NCI-H2171 (cell line): ENCODE measurements at regions not wholly inside any gene's neighbourhood (a gene's known extent, or its start where the extent isn't known, plus 50 kb on each side); places are given as distances from the start of the nearest gene placed in this dataset.
"Not testable (repeated sequence)": the region's sequence is repeated elsewhere in the genome, so short reads cannot be mapped to it uniquely, and the experiment has no call there.

ENCODE experiments used
- DNase-seq: peaks from one replicate; lab custom pipeline; 2025; lab: John Stamatoyannopoulos, UW

GRCh38 chr3:153973722-153974265 is 147.4 kb upstream of the ARHGEF26 start:
- no peak for DNase-seq

- no peak for DNase-seq
Measured at GRCh38 chr3:153974614-153975013, 146.6 kb upstream of the ARHGEF26 start.

GRCh38 chr3:153976891-153977554 is 144.2 kb upstream of the ARHGEF26 start:
- DNase-seq: no peak

GRCh38 chr3:153978006-153978405 is 143.2 kb upstream of the ARHGEF26 start:
- DNase-seq: no peak

- DNase-seq: no peak
Measured at GRCh38 chr3:153979418-153980251, 141.6 kb upstream of the ARHGEF26 start.

GRCh38 chr3:153980252-153980590 is 141.0 kb upstream of the ARHGEF26 start:
- DNase-seq: no peak

- DNase-seq: not testable (repeated sequence)
Measured at GRCh38 chr3:153997364-153997763, 123.8 kb upstream of the ARHGEF26 start.

- DNase-seq: no peak
Measured at GRCh38 chr3:154003649-154004048, 117.5 kb upstream of the ARHGEF26 start.

- no peak for DNase-seq
Measured at GRCh38 chr3:154011036-154011435, 110.2 kb upstream of the ARHGEF26 start.

- no peak for DNase-seq
Measured at GRCh38 chr3:154013736-154014135, 107.5 kb upstream of the ARHGEF26 start.

GRCh38 chr3:154015307-154015706 is 105.9 kb upstream of the ARHGEF26 start:
- DNase-seq: no peak

- DNase-seq: no peak
Measured at GRCh38 chr3:154018100-154018696, 103.0 kb upstream of the ARHGEF26 start.

GRCh38 chr3:154022606-154023005 is 98.6 kb upstream of the ARHGEF26 start:
- no peak for DNase-seq

- DNase-seq: no peak
Measured at GRCh38 chr3:154023148-154023547, 98.0 kb upstream of the ARHGEF26 start.

- no peak for DNase-seq
Measured at GRCh38 chr3:154025007-154025406, 96.2 kb upstream of the ARHGEF26 start.

- no peak for DNase-seq
Measured at GRCh38 chr3:154029926-154030325, 91.3 kb upstream of the ARHGEF26 start.

GRCh38 chr3:154034797-154035330 is 86.3 kb upstream of the ARHGEF26 start:
- no peak for DNase-seq

- no peak for DNase-seq
Measured at GRCh38 chr3:154040283-154040682, 80.9 kb upstream of the ARHGEF26 start.

- DNase-seq: no peak
Measured at GRCh38 chr3:154044671-154045070, 76.5 kb upstream of the ARHGEF26 start.

- no peak for DNase-seq
Measured at GRCh38 chr3:154050216-154050615, 71.0 kb upstream of the ARHGEF26 start.

GRCh38 chr3:154050766-154051165 is 70.4 kb upstream of the ARHGEF26 start:
- DNase-seq: no peak

- no peak for DNase-seq
Measured at GRCh38 chr3:154059833-154060232, 61.4 kb upstream of the ARHGEF26 start.
